Left renal pelvis (tissue), 4 donors: ENCODE measurements at regions not wholly inside any gene's neighbourhood (a gene's known extent, or its start where the extent isn't known, plus 50 kb on each side); places are given as distances from the start of the nearest gene placed in this dataset.

ENCODE experiments used
- DNase-seq, 4 donors: peaks; one replicate each; pipeline ENCODE4 v3.0.0-alpha.2; 2013; ENCODE audit warnings: low read depth in 4 of 4, low spot score in 3 of 4

DNA sequence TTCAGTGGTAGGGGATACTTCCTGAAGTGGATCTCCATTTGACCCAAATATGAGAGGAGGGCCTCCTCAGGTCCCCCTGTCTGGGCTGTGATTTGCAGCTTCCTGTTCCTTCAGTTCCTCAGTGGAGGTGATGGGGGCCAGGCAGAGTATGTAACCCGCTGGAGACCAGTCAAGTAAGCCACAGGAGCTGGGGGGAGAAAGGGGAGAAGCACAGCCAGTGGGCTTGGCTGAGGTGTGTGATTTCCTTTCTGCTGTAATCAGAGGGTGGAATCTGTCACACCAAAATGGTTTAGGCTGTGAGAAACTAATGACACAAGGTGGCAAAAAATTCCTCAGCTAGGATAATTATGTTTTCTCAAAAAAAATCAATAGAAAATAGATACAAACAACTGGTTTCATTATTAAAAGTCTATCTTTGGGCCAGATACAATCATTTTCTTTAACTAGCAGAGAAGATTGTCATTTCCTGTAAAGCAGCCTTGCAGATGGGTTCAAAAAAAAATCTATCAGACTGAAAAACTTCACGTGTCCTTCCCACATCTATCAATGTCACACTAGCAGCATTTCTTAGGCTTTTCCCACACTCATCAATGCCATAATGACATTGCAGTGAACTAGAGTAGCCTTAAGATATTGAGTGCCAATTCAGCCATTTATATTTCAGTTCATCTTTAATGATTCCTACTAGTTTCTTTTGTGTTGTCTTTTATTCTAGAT, 1660.3 kb downstream of the EFNB2 start:
- no peak for DNase-seq

DNA sequence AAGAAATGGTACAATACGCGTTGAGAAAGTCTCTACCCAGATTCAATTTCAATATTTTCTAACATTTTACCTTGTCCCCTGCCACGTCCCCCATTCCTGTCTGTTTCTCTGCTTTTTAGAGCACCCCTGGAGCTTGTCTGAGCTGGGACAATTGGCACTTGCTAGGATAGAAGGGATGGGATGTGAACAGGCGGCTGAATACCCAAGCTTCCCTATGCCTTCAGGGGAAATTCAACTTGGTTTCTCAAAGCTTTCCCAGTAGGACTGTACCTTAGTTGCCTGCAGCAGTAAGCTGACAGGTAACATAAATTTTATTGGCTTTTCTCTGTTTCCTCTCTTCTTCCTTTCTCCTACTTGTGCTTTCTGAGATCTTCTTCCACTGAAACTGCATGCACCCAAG, 1663.3 kb downstream of the EFNB2 start:
- DNase-seq: no peak

DNA sequence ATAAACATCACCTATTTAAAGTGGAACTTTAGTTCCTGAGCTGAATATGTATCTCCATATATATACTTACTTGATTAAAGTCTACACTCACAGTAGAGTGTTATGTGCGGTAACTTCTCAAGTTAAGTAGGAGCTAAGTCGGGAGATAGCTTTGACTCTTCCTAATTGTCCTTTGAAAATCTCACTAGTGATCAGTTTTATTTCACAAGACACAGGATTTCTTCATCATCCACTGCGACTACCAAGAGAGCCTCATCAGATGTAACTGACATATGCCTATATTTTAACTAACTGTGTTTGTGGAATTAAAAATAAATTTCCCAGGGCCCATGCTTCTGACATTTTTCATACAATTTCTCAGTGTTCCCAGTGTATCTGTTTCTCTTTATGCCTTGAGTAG, 1664.0 kb downstream of the EFNB2 start:
- DNase-seq: no peak

DNA sequence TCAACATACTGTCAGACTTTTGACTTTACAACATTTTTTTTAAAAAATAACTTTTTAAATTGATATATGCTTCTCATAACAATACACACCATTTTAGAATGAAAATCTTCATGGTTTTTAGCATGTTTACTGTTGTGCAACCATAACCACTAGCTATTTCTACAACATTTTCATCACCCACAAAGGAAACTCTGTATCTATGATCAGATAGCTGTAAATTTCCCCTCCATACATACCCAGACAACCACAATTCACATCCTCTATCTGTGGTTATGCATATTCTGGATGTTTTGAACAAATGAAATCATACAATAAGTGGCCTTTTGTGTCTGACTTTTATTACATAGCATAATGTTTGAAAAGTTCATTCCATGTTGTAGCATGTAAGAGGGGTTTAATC, 1666.0 kb downstream of the EFNB2 start:
- DNase-seq: no peak

DNA sequence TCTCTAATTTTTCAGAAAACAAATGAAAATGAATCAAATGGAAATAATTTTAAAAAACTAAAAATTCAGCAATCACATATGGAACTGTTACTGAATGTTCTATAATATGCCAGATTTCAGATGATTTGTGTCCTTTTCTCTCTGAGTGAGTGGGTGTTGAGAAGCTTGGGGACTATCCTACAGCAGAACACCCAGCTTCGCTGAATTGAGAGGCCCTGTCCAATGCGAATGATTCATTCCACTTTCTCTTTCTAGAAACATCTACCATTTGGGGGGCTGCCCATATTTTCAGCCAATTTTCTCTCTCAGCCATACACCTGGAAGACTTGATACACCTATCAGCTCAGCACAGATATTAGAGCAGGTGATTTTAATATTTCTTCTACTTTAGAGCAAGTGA, 1666.7 kb downstream of the EFNB2 start:
- DNase-seq: no peak

DNA sequence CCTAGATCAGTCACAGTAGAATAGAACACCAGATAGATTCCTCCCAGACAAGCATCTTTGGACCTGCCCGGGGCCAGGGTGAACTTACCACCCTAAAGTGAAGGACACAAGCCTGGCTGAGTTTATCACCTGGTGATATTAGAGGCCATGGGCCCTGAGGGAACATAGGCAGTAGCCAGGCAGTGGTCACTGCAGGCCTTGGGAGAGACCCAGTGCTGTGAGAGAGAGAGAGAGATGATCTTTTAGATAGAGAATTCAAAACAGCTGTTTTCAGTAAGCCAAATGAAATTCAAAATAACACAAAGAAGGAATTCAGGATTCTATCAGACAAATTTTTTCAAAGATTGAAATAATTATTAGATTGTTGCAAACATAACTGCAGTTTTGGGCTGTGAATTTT, 1679.9 kb downstream of the EFNB2 start:
- DNase-seq: no peak

DNA sequence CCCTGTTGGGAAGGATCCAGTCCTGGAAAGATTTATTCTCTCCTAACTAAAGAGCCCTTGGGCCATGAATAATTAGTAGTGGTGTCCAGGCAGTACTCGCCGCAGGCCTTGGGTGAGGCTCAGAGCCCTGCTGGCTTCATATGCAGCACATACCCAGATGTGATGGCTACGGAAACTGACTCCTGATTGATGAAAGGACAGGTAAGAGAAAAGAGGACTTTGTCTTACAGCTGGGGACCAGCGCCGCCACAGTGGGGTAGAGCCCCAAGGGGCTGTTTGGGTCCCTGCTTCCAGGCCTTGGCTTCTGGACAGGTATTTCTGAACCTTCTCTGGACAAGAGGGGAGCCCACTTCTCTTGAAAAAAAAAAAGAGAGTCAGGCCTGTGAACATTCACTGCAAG, 1680.8 kb downstream of the EFNB2 start:
- no peak for DNase-seq

DNA sequence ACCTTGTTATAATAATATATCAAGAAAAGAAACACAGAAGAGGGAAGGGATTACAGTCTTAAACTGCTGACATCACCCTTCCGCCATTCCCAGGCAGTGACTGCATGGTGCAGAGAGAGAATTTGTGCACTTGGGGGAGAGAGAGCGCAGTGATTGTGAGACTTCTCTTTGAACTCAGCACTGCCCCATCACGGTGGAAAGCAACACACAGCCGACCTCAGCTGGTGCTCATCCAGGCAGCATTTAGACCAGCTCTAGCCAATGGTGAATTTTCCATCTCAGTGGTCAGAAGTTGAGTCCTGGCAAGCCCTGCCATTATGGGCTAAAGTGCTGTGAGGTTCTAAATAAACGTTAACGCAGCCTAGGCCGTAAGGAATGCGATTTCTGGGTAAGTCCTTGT, 1681.5 kb downstream of the EFNB2 start:
- DNase-seq: no peak

DNA sequence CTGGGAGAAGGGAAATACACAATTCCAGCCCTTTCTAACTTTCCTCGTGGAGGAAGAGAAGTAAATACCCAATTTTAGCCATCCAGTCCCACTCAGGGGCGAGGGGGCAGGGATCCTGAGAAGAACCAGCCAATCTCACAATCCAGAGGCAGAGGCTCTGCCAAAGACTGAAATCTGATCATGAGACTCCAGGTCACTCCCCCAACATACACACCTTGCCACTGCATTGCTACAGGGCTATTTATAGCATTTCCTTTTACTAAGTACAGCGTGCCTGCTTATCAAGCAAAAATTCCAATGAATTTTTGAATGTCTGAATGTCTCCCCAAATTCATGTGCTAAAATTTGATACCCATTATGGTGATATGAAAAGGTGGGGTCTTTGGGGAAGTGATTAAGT, 1687.5 kb downstream of the EFNB2 start:
- DNase-seq: no peak

DNA sequence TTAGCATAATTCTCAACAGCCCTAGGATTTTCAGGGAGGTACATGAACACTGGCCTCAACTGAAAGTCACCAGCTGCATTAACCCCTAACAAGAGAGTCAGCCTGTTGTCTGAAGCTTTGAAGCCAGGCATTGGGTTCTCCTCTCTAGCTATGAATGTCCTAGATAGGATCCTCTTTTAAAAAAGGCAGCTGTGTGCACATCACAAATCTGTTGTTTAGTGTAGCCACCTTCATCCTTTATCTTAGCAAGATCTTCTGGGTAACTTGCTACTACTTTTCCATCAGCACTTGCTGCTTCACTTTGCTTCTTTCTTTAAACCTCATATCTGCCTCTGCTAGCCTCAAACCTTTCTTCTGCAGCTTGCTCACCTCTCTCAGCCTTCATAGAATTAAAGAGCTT, 1692.1 kb downstream of the EFNB2 start:
- no peak for DNase-seq

DNA sequence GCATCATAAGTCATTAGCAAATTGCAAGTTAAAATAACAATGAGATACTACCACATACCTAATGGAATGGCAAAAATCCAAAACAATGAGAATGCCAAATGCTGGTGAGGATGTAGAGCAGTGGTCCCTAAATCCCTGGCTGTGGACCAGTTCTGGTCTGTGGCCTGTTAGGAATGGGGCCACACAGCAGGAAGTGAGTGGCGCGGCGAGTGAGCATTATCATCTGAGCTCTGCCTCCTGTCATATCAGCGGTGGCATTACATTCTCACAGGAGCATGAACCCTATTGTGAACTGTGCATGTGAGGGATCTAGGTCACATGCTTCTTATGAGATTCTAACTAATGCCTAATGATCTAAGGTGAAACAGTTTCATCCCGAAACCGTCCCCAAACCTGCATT, 1694.4 kb downstream of the EFNB2 start:
- no peak for DNase-seq

DNA sequence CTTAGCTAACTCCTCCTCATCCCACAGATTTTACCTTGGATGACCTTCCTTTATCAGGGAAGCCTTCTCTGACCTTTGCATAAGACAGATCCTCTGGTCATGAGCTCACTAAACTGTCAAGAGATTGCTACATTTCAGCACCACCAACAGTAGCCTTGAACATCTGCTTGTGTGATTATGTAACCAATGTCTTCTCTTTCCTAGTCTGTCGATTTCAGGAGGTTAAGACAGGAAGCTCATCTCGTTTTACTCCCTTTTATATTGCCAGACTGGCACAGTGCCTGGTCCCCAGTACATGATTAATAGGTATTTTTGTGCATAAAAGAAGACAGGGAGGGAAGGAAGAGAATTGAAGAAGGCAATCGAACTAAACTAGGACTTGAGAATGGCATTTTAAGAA, 1697.7 kb downstream of the EFNB2 start:
- DNase-seq: no peak

DNA sequence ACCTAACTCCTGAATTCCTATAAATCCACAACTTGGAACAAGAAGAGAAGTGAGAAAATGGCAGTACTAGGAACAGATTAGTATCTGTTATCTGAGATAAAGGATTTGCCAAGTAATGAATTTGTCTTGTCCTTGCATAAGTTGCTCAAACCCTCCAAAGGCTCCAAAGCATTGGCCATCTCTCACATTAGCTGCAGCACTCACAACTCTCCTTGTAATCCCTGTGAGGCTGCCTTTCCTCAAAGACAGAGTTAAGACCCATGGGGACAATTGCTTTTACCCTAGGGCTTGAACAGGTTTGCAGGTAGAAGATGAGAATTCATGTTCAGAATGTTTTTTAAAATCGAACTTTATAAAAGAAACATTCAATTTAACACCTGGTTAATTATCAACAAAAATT, 1702.2 kb downstream of the EFNB2 start:
- DNase-seq: no peak

DNA sequence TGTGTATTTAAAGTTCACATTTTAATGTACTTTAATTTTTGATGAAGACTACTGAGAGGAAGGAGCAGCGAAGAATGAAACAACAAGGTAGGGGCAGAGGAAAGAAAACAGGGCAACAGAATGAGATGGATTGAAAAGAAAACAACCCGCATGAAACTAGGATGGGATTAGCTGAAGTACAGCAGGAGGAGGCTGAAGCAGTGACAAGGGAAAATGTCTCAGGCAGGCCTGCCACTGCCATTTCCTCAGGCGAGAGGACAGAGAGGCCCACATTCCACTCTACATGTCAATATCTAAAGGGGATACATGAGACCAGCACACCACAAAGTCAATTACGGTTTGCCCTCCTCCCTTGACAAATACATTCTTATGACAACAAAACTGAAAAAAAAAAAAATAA, 1703.2 kb downstream of the EFNB2 start:
- no peak for DNase-seq

DNA sequence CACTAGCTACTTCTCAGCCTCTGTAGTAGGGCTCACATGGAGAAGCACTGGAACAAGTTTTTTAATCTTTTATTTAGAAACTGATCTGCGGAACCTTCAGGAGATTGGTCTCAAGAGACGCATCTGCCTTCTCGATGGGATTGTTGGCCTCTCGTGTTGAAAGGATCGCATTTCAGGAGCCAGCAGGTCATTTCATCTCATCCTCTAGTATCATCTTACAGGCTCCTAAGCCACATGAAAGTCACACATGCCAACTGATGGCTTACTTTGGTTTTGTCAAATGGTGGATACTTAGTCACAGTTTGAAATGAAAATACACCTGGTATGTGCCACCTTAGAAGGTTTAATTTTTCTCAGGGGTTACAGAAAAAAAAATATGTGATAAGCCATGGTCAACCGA, 1703.6 kb downstream of the EFNB2 start:
- DNase-seq: no peak

DNA sequence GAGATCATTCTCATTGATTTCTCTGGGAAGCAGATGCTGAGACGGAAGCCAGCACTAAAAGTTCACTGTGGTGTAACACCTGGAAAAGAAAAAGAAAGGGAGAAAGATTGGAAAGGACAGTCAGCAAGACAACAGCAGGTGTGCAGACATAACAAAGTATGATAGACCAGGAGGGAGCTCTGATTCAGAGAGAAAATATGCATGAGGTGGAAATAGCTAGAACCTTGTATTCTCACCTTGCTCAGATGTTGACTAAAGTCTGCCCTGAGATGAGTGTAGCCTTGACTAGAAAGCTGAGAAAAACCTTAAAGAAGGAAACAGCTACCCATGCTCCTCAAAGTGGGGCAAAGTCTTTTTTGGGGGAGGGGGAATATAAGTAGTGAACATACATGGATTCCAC, 1711.8 kb downstream of the EFNB2 start:
- no peak for DNase-seq

DNA sequence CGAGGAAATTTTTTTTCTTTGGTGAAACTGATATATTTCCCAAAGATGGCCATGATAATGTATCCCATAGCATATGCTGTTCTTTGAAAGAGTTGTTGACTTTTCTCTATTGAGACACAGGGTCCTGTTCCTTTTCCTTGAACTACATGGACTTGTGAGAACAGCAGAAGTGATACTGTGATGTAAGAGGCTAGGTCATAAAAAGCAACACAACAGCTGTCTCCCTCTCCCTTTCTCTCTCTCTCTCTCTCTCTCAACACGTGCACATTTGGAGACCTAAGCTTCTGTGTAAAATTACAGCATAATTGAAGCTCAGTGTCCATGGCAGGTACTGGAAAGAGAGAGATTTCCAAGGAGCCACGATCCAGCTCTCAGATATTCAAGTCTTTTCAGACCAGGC, 1712.4 kb downstream of the EFNB2 start:
- DNase-seq: no peak

DNA sequence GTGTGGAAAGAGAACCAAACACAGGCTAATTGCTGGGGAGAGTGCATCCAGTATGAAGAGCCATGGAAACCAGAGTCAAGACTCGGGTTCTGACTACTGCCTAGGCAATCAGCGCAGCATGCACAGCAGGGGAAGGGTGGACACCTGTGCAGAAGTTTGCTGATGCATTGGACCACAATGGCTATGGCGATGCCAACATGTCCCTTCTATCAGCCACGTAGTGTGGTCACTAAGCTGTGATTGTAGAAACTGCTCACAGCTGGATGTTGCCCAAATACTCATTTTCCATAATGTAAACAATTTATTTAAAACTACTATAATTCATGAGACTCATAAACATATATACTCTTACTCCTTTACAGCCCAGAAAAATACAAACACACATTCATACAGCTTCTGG, 1718.2 kb downstream of the EFNB2 start:
- no peak for DNase-seq

DNA sequence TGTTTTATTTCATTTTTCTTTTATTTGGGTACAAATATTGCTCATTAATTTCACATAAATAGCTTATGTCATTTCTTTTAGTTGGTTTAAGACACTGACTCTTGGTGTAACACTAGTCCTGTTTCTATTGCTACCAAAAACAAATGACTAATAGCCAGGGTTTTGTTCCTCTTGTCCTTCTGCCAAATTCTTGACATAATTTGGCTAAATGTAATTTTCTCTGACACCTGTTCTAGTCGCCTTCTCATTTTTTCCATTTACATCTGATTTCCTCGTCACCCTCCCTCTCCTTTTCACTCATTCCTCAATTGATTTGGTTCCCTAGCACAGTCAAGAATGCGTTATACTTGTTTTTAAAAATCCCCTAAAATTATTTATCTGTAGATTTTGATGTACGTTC, 1718.7 kb downstream of the EFNB2 start:
- DNase-seq: no peak

DNA sequence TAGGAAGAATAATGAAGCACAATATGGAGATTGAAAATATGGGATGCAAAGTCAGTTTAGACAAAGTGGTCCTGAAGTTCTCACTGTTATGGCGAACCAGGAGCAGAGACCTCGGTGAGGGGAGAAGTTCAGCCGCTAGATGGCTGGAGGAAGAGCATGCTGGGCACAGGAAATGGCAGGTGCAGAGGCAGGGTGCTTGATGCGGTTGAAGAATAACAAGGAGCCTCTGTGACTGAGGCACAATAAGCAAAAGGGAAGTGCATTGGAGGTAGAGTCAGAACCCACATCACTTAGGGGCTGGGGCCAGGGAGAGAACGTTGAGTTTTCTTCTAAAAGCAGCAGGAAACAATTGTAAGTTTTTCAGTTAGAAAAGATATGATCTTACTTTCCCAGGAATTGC, 1725.2 kb downstream of the EFNB2 start:
- DNase-seq: no peak

DNA sequence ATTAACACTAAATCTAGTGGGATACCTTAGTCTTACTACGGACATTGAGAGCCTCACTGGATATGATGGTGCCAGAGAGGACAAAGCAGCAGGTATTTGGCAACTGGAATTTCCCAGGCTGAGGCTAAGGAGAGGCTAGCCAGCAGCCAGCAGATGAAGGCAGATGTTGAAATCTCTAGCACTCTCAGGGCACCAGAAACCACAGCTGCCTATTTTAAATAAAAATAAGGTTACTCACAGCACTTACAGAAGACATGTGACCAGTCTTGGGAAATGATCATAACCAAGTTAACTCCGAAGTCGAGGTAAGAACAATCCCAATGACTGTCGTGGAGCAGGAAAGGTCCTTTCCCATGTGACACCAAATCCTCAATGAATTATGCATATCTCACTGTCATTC, 1726.0 kb downstream of the EFNB2 start:
- DNase-seq: no peak

DNA sequence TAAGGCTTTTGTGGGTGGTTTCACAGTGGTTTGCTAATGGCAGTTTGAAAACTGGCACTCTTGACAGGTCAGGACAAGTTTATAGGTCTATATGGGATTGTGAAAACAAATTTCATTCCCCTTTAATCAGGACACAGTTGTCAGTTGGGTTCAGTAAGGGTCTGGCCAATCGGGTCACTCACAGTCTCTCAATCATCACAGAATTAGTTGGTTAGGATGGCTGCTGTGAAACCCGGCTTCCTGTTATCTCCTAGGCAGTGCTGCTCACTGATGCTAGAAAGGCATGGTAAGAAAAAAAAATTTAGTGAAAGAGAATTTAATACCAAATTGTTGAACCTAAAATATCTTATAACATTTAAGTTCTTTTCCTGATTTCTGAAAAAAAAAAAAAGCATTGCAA, 1730.1 kb downstream of the EFNB2 start:
- DNase-seq: no peak

DNA sequence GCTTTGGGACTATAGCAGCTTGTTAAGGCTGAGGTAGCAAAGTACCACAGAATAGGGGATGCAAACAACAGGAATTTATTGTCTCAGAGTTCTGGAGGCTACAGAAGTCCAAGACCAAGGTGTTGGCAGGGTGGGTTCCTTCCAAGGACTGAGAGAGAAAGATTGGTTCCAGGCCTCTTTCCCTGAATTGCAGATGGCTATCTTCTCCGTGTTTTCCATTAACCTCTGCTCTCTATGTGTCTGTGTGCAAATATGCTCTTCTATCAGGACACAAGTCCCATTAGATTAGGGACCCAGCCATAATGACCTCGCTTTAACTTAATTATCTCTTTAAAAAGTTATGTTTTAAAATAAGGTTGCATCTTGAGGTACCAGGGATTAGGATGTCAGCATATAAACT, 1732.9 kb upstream of the SLC10A2 start:
- DNase-seq: no peak
